ENCODE measurements at regions not wholly inside any gene's neighbourhood (a gene's known extent, or its start where the extent isn't known, plus 50 kb on each side); places are given as distances from the start of the nearest gene placed in this dataset.

DNA sequence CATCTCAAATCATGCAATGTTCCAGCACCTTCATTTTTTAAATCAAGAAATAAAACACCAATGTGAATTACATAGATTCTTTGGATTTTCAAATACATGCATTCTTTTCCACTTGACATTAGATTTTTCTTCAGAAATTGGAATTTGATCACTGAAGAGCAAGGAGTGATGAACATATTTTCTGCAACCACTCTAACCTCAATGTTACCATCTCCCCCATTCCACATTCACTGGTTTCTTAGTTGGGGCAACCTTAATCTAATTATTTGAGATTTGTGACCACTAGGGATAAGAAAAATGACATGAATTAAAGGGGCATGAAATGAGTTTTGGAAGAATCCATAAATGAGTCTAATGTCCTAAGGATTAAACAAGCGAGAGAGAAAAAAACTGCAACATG lies 168.7 kb upstream of the NR5A2 start:
- in situ Hi-C loops (cut with MboI; ENCODE audit: low pct_unique_long_range_greater_than_20kb, low sequenced_read_pairs, unreplicated experiment), result no loop called here
- no peak for DNase-seq (ENCODE audit: low spot score)
- TF ChIP-seq, protein P1, sequence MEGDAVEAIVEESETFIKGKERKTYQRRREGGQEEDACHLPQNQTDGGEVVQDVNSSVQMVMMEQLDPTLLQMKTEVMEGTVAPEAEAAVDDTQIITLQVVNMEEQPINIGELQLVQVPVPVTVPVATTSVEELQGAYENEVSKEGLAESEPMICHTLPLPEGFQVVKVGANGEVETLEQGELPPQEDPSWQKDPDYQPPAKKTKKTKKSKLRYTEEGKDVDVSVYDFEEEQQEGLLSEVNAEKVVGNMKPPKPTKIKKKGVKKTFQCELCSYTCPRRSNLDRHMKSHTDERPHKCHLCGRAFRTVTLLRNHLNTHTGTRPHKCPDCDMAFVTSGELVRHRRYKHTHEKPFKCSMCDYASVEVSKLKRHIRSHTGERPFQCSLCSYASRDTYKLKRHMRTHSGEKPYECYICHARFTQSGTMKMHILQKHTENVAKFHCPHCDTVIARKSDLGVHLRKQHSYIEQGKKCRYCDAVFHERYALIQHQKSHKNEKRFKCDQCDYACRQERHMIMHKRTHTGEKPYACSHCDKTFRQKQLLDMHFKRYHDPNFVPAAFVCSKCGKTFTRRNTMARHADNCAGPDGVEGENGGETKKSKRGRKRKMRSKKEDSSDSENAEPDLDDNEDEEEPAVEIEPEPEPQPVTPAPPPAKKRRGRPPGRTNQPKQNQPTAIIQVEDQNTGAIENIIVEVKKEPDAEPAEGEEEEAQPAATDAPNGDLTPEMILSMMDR (IDR thresholded peaks at IDR 0.05; ENCODE audit: extremely low read depth, insufficient read depth, missing control alignments), result no peak

DNA sequence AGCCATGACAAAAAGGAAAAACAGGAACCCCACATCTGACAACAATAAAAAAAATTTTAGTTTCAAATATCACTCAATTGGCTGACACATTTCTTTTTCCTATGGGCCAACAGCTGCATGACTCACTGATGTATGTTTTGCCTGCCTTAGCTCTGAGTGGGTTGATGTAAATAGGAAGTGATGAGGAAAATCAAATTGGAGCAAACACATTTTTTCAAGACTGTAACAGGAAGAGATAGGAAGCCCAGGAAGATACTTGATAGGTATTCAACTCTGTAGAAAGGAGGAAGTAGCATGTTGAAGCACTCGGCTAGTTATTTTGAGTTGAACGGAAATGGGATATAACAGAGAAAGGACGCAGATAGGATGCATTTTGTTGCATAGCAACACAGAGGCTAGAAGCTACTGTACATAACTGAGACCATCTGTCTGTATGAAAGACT lies 168.0 kb upstream of the NR5A2 start:
- DNase-seq (ENCODE audit: low spot score), result no peak
- TF ChIP-seq, protein P1 (IDR thresholded peaks at IDR 0.05; ENCODE audit: extremely low read depth, insufficient read depth, missing control alignments), result no peak
- in situ Hi-C loops (cut with MboI; ENCODE audit: low pct_unique_long_range_greater_than_20kb, low sequenced_read_pairs, unreplicated experiment), result no loop called here

DNA sequence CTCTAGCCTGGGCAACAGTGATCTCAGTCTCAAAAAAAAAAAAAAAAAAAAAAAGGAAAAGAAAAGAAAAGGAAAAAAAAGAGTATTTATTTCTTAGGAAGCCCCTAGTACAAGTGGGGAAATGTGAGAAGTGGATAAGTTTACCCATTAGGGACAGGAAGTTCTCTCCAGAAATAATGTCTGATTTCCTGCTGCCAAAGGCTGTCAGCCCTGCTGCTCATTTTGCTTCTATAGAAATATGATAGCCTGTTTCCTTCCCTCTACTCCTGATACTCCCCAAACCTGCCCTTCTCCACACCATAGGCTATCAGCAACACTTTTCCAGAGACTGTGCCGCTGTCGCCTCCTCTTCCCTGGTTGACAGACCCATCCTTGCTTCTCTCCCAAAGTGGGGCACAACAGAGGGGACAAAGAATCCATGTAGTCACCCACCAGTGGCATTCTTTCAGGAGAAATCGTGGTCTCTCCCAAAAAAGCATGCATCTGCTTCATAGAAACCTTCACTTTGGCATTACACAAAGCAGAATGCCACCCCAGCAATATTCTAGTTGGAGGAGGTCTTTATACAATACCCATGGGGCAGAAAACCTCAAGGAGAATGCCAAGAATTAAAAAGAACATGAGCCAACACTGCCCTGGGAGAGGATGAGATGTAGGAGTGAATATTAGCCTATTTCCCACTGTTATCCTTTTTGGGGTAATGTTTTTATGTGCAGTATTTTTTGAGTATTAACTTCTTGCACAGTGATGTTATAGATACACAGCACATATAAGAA lies 166.3 kb upstream of the NR5A2 start:
- TF ChIP-seq, protein P1 (IDR thresholded peaks at IDR 0.05; ENCODE audit: extremely low read depth, insufficient read depth, missing control alignments), result no peak
- in situ Hi-C loops (cut with MboI; ENCODE audit: low pct_unique_long_range_greater_than_20kb, low sequenced_read_pairs, unreplicated experiment), result no loop called here

DNA sequence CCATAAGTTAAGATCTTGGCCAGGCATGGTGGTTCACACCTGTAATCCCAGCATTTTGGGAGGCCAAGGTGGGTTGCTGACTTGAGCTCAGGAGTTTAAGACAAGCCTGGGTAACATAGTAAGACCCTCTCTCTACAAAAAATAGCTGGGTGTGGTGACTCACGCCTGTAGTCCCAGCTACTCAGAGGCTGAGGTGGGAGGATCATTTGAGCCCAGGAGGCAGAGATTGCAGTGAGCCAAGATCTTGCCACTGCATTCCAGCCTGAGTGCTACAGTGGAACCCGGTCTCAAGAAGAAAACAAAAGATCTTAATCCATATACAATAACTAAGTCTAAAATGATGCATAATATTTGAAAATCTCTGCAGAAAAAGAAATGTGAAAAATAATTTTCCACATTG lies 165.5 kb upstream of the NR5A2 start:
- in situ Hi-C loops (cut with MboI; ENCODE audit: low pct_unique_long_range_greater_than_20kb, low sequenced_read_pairs, unreplicated experiment), result no loop called here
- no peak for DNase-seq (ENCODE audit: low spot score)
- TF ChIP-seq, protein P1 (IDR thresholded peaks at IDR 0.05; ENCODE audit: extremely low read depth, insufficient read depth, missing control alignments), result no peak

More for the DNA sequence above, 166.3 kb upstream of the NR5A2 start:
- no peak for DNase-seq (ENCODE audit: low spot score)

DNA sequence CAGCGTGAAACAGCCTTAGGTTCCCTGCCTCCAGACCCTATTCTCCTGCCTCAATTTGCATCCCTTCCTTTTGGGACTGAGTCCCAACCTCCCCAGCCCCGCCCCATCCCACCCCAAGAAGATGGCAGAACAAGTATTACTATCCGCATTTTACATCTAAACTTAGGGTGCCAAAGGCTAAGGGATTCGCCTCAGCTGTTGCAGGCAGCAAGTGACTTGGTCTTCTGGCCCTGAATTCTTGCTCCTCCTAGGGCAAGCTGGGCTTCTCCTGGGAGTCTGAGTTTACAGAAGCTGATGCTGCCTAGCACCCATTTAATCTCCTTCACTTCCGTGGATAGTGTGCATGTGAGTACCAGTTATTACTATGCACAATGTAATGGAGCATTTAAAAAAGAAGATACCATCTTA lies 161.3 kb upstream of the NR5A2 start:
- in situ Hi-C loops (cut with MboI; ENCODE audit: low pct_unique_long_range_greater_than_20kb, low sequenced_read_pairs, unreplicated experiment), result no loop called here
- DNase-seq (ENCODE audit: low spot score), result no peak
- TF ChIP-seq, protein P1 (IDR thresholded peaks at IDR 0.05; ENCODE audit: extremely low read depth, insufficient read depth, missing control alignments), result no peak

DNA sequence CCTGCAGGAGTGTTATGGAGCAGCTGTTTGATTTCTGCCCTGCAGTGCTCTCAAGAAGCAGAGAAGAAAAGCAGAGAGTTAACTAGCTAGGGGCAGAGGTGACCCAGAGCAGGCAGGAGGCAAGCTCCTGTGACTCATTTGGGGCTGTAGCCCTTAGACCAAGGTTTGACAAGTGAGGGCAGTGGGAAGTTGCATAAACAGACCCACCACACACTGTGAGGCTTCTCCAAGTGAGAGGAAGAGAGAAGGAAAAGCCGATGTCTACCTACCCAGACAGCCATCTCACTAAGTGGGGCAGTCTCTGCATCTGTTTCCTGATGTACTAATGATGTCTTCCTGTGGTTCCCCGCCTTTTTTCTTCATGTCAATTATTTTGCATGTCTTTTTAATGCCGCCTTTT lies 159.9 kb upstream of the NR5A2 start:
- TF ChIP-seq, protein P1 (IDR thresholded peaks at IDR 0.05; ENCODE audit: extremely low read depth, insufficient read depth, missing control alignments), result no peak
- in situ Hi-C loops (cut with MboI; ENCODE audit: low pct_unique_long_range_greater_than_20kb, low sequenced_read_pairs, unreplicated experiment), result no loop called here
- DNase-seq (ENCODE audit: low spot score), result no peak

Measured in GM13977 (cell line).